G401 (cell line): ENCODE measurements at regions not wholly inside any gene's neighbourhood (a gene's known extent, or its start where the extent isn't known, plus 50 kb on each side); places are given as distances from the start of the nearest gene placed in this dataset.

Source experiments
- DNase-seq: peaks from one replicate; pipeline ENCODE4 v3.0.0-alpha.2; 2015; ENCODE audit warnings: low spot score
- in situ Hi-C: cut with HindIII; loops from 2 replicates; pipeline ENCODE4 v1.10.0; 2016; ENCODE audit warnings: low sequenced_read_pairs, mixed read lengths

- no peak for DNase-seq
- in situ Hi-C loops: no loop called here
Observed at GRCh38 chr12:89258240-89258969, 93.9 kb downstream of the DUSP6 start.

- in situ Hi-C loops: no loop called here
Observed at GRCh38 chr12:89257340-89257739, 95.0 kb downstream of the DUSP6 start.

GRCh38 chr12:89256060-89256459 is 96.2 kb downstream of the DUSP6 start:
- no peak for DNase-seq
- in situ Hi-C loops: no loop called here

More at GRCh38 chr12:89257340-89257739, 95.0 kb downstream of the DUSP6 start:
- no peak for DNase-seq

- in situ Hi-C loops: no loop called here
- DNase-seq: no peak
Observed at GRCh38 chr12:89253488-89253887, 98.8 kb downstream of the DUSP6 start.

GRCh38 chr12:89252284-89252683 is 100.0 kb downstream of the DUSP6 start:
- DNase-seq: no peak
- in situ Hi-C loops: no loop called here

- no peak for DNase-seq
- in situ Hi-C loops: no loop called here
Observed at GRCh38 chr12:89251342-89252271, 100.7 kb downstream of the DUSP6 start.

GRCh38 chr12:89250636-89251035 is 101.7 kb downstream of the DUSP6 start:
- in situ Hi-C loops: no loop called here
- no peak for DNase-seq

GRCh38 chr12:89250213-89250612 is 102.1 kb downstream of the DUSP6 start:
- in situ Hi-C loops: no loop called here
- no peak for DNase-seq

GRCh38 chr12:89247967-89248366 is 104.3 kb downstream of the DUSP6 start:
- in situ Hi-C loops: no loop called here
- DNase-seq: no peak

- no peak for DNase-seq
- in situ Hi-C loops: no loop called here
Observed at GRCh38 chr12:89247541-89247942, 104.8 kb downstream of the DUSP6 start.

- in situ Hi-C loops: no loop called here
- DNase-seq: no peak
Observed at GRCh38 chr12:89245090-89245489, 107.2 kb downstream of the DUSP6 start.

GRCh38 chr12:89244536-89244935 is 107.8 kb downstream of the DUSP6 start:
- in situ Hi-C loops: no loop called here
- DNase-seq: no peak

- in situ Hi-C loops: no loop called here
- DNase-seq: no peak
Observed at GRCh38 chr12:89243771-89244170, 108.5 kb downstream of the DUSP6 start.

GRCh38 chr12:89239534-89239933 is 112.8 kb downstream of the DUSP6 start:
- in situ Hi-C loops: no loop called here
- DNase-seq: no peak

GRCh38 chr12:89238593-89238992 is 113.7 kb downstream of the DUSP6 start:
- DNase-seq: no peak
- in situ Hi-C loops: no loop called here

- in situ Hi-C loops: no loop called here
- no peak for DNase-seq
Observed at GRCh38 chr12:89237763-89238162, 114.5 kb downstream of the DUSP6 start.

GRCh38 chr12:89236748-89237383 is 115.4 kb downstream of the DUSP6 start:
- in situ Hi-C loops: no loop called here

GRCh38 chr12:89236237-89236636 is 116.1 kb downstream of the DUSP6 start:
- no peak for DNase-seq
- in situ Hi-C loops: no loop called here

More at GRCh38 chr12:89236748-89237383, 115.4 kb downstream of the DUSP6 start:
- no peak for DNase-seq

- DNase-seq: no peak
- in situ Hi-C loops: no loop called here
Observed at GRCh38 chr12:89235189-89235993, 116.9 kb downstream of the DUSP6 start.
